Ascending aorta (tissue), 2 donors: ENCODE measurements at regions not wholly inside any gene's neighbourhood (a gene's known extent, or its start where the extent isn't known, plus 50 kb on each side); places are given as distances from the start of the nearest gene placed in this dataset.

ENCODE experiments used
- DNase-seq, 2 donors: peaks; one replicate each; pipeline ENCODE4 v3.0.0-alpha.2; 2019; ENCODE audit warnings: low spot score in 2 of 2
- H3K27ac ChIP-seq, 2 donors: fragments of 200-600 bp; sonication (generic); one replicate each; pipeline ENCODE4 v1.5.1; 2016 to 2017; ENCODE audit warnings: mild to moderate bottlenecking in 1 of 2
- H3K27me3 ChIP-seq: fragments of 200-600 bp; sonication (generic); one replicate; pipeline ENCODE4 v1.5.1; 2017
- H3K36me3 ChIP-seq, 2 donors: fragments of 200-600 bp; sonication (generic); one replicate each; pipeline ENCODE4 v1.5.1; 2016
- H3K4me1 ChIP-seq, 2 donors: fragments of 200-600 bp; sonication (generic); one replicate each; pipeline ENCODE4 v1.5.1; 2016 to 2017; ENCODE audit warnings: mild to moderate bottlenecking in 1 of 2
- H3K4me3 ChIP-seq, 2 donors: fragments of 200-600 bp; sonication (generic); one replicate each; pipeline ENCODE4 v1.5.1; 2016 to 2017; ENCODE audit warnings: mild to moderate bottlenecking in 1 of 2
- H3K9me3 ChIP-seq, 2 donors: fragments of 200-600 bp; sonication (generic); one replicate each; pipeline ENCODE4 v1.5.1; 2016
- CTCF ChIP-seq, 3 experiments: fragments of 200-600 bp in 2 of 3; fragments of 450-650 bp in 1 of 3; sonication (generic) in 2 of 3; IDR thresholded peaks; one replicate each; pipeline ENCODE4 v1.5.1; 2016 to 2019; ENCODE audit warnings: antibody characterized with exemption in 3 of 3, mild to moderate bottlenecking in 1 of 3, moderate library complexity in 1 of 3
- intact Hi-C: fragments of 100-400 bp; cut with DNase I; formaldehyde crosslinking; loops from one replicate; pipeline ENCODE4 v1.15.1; 2023

DNA sequence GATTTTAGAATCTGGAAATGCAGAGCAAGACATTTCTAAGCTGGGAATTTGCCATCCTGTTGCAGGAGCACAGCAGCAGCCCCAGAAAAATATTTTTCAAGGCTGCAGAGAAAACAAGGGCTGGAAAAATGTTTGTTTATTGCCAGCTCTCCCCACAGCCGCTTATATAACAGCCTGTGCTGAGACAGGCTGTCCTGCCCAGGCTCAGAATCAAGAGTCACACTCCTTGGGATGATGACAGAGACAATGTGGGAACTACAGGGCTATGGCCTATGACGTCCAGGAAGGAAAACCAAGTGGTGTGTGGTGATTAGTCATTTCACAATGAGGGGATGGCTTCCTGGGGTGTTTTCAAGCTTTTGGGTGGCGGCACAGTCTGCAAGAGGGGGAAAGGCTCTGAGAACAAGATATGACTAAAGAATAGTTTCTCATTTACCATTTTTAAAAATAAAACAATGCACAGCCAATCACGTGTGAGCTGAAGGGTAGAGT, 136.3 kb upstream of the SERP2 start:
- H3K4me3 ChIP-seq, result no peak overlapping the region
- no peak for TF ChIP-seq CTCF (IDR thresholded peaks at IDR 0.05)
- no peaks in the 10 kb centered on the region for H3K36me3 ChIP-seq
- no peaks in the 10 kb centered on the region for H3K9me3 ChIP-seq
- H3K4me1 ChIP-seq, result peaks cover 9 to 19% of the 10 kb centered on the region in 2 donors
- intact Hi-C loops, result loop anchor here (2.0 kb wide), 3 partner anchors 19 to 197 kb away; no protein-coding TSS in a partner anchor
- peak; percentile 64 to 92 for DNase-seq
- H3K27me3 ChIP-seq, result no peaks in the 10 kb centered on the region
- peak overlapping the region; percentile 86 to 92 for H3K27ac ChIP-seq

DNA sequence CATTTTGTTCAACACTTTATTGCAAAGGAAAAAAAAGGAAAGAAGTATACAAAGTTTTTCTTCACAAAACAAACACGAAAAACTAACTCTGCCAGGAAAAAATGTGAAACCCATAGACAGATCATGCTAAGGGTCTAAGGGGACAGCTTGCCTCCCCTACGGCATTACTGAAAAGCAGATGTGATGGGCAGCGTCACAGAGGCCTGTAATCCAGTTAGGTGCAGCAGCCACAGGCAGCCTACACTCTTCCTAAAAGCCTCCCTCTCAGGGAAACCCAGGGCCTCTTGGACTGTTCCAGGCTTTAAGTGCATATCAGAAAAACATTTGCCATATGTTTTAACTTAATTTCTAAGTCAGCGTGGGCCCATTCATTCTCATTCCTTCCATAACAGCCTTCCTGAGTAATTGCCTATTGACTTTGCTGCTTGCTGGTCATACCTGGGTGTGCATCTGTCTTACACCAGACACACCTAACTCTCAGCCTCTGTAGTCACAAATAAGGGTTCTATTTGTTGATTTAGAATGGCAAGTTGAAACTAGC, 135.7 kb upstream of the SERP2 start:
- no peaks in the 10 kb centered on the region for H3K36me3 ChIP-seq
- H3K9me3 ChIP-seq, result no peaks in the 10 kb centered on the region
- intact Hi-C loops, result loop anchor here (2.0 kb wide), 4 partner anchors 19 to 197 kb away; no protein-coding TSS in a partner anchor
- H3K27ac ChIP-seq, result peak overlapping the region; percentile 86 to 92
- peaks cover 9 to 19% of the 10 kb centered on the region in 2 donors for H3K4me1 ChIP-seq
- no peak for DNase-seq
- H3K27me3 ChIP-seq, result no peaks in the 10 kb centered on the region
- no peak overlapping the region for H3K4me3 ChIP-seq
- TF ChIP-seq CTCF (IDR thresholded peaks at IDR 0.05), result no peak

DNA sequence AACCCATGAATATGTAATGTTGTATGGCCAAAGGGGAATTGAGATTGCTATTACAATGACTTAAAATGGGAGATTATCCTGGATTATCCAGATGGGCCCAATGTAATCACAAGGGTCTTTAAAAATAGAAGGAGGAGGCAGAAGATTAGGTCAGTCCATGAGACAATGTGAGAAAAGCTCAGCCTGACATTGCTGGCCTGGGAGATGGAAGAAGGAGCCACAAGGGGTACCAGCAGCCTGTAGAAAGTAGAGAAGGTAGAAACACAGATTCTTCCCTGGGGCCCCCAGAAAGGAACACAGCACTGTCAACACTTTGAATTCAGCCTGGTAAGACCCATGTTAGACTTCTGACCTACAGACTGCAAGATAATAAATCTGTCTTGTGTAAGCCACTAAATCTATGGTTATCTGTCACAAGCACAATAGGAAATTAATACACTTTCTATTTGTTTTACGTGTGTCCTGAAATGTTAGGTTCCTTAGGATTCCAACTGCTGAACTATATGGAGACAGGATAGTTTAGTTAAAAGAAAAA, 132.9 kb upstream of the SERP2 start:
- no peak for DNase-seq
- no peak overlapping the region for H3K4me3 ChIP-seq
- intact Hi-C loops, result no loop called here
- H3K27me3 ChIP-seq, result no peaks in the 10 kb centered on the region
- no peak overlapping the region for H3K27ac ChIP-seq
- TF ChIP-seq CTCF (IDR thresholded peaks at IDR 0.05), result no peak
- H3K9me3 ChIP-seq, result no peaks in the 10 kb centered on the region
- H3K4me1 ChIP-seq, result peaks cover 9 to 19% of the 10 kb centered on the region in 2 donors
- no peaks in the 10 kb centered on the region for H3K36me3 ChIP-seq

- H3K4me3 ChIP-seq, result no peak overlapping the region
- intact Hi-C loops, result no loop called here
- H3K4me1 ChIP-seq, result peaks cover 1 to 10% of the 10 kb centered on the region in 2 donors
- no peaks in the 10 kb centered on the region for H3K27me3 ChIP-seq
- no peak for DNase-seq
- H3K36me3 ChIP-seq, result no peaks in the 10 kb centered on the region
- H3K9me3 ChIP-seq, result no peaks in the 10 kb centered on the region
- H3K27ac ChIP-seq, result no peak overlapping the region
- no peak for TF ChIP-seq CTCF (IDR thresholded peaks at IDR 0.05)
Observed at GRCh38 chr13:44241638-44242037, 132.0 kb upstream of the SERP2 start.

GRCh38 chr13:44242766-44243165, 130.9 kb upstream of the SERP2 start:
- no peak for TF ChIP-seq CTCF (IDR thresholded peaks at IDR 0.05)
- Histone ChIP-seq H3K4me1 (peaks cover 0 to 5% of the 10 kb centered on the region in 2 donors), H3K9me3 (no peaks in the 10 kb centered on the region), H3K36me3 (no peaks in the 10 kb centered on the region), H3K27me3 (no peaks in the 10 kb centered on the region), H3K27ac (no peak overlapping the region), H3K4me3 (no peak overlapping the region)
- intact Hi-C loops, result no loop called here
- DNase-seq, result no peak
